ENCODE measurements at regions not wholly inside any gene's neighbourhood (a gene's known extent, or its start where the extent isn't known, plus 50 kb on each side); places are given as distances from the start of the nearest gene placed in this dataset.

DNA sequence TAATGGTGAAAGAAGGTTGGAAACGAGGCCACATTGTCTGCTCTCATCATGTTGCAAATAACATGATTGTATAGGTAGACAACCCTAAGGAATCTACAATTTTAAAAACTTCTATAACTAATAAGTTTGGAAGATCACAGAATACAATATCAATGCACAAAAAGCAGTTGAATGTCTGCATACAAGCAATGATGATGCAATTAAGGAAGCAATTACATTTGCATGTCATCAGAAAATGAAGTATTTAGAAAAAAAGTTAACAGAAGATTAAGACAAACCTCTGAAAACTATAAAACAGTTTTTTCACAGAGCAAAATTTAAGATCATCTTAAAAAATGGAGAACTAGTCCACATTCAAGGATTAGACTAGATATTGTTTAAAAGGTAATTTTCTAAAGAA, 181.1 kb downstream of the METTL4 start:
- in situ Hi-C loops (cut with HindIII; ENCODE audit: low sequenced_read_pairs) = no loop called here

DNA sequence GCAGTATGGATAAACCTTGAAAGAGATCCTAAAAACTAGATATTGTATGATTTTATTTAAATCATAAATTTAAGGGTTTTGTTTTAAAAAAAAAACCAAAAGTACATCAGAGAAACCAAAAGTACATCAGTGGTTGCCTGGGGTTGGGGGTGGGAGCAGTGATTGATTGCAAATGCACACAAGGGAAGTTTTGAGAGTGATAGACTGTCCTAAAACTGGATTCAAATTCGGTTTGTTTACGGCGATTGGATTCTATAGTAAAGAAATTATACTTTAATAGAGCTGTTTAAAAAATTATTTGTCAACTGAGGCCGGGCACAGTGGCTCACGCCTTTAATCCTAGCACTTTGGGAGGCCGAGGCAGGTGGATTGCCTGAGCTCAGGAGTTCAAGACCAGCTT, 179.8 kb downstream of the METTL4 start:
- in situ Hi-C loops (cut with HindIII; ENCODE audit: low sequenced_read_pairs) = no loop called here

DNA sequence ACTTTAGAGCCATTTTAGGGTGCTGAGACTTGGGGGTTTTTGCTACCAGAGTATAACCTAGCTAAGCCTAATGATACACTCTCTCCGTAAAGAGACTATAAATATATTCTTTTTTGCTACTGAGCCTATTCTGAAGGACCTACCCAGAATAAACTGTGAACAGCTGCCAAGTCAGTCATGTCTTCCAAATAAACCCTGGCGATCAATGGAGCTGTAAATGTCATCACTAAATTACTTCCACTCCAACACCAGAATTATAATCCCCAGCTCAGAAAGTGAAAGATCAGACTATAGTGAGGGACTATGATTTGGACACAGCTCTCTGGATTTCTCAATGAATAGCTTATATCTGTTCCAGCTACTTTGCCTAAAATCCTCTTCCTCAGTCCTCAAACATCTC, 178.9 kb downstream of the METTL4 start:
- in situ Hi-C loops (cut with HindIII; ENCODE audit: low sequenced_read_pairs) = no loop called here

- in situ Hi-C loops (cut with HindIII; ENCODE audit: low sequenced_read_pairs) = loop anchor here (5.0 kb wide), 1 partner anchor 38 kb away; no protein-coding TSS in a partner anchor
Measured at GRCh38 chr18:2394684-2395083, 176.6 kb downstream of the METTL4 start.

GRCh38 chr18:2395427-2396161, 175.7 kb downstream of the METTL4 start:
- in situ Hi-C loops (cut with HindIII; ENCODE audit: low sequenced_read_pairs) = loop anchor here (5.0 kb wide), 1 partner anchor 37 kb away; no protein-coding TSS in a partner anchor

- in situ Hi-C loops (cut with HindIII; ENCODE audit: low sequenced_read_pairs) = loop anchor here (5.0 kb wide), 1 partner anchor 36 kb away; no protein-coding TSS in a partner anchor
Measured at GRCh38 chr18:2396162-2396505, 175.2 kb downstream of the METTL4 start.

DNA sequence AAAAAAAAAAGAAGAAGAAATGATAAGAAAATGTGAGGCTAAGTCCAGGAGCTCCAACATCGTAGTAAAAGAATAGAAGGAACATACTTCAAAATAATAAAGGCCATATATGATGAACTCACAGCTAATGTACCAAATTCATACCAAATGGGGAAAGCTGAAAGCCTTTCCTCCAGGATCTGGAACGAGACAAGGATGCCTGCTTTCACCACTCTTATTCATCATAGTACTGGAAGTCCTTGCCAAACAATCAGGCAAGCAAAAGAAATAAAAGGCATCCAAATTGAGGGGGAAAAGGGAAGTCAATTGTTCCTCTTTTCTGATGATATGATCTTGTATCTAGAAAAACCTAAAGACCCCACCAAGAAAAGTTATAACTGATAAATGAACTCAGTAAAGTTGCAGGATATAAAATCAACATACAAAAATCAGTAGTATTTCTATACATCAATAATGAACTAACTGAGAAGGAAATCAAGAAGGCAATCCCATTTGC, 170.6 kb downstream of the METTL4 start:
- in situ Hi-C loops (cut with HindIII; ENCODE audit: low sequenced_read_pairs) = no loop called here

DNA sequence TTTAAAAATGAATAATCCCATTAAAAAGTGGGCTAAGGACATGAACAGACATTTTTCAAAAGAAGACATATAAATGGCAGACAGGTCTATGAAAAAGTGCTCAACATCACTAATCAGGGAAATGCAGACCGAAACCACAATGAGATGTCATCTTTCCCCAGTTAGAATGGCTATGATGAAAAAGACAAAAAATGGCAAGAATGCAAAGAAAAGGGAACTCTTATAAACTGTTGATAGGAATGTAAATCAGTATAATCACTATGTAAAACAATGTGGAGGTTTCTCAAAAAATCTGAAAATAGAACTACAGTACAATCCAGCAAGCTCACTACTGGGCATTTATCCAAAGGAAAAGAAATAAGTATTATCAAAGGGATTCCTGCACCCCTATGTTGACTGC, 169.2 kb downstream of the METTL4 start:
- in situ Hi-C loops (cut with HindIII; ENCODE audit: low sequenced_read_pairs) = no loop called here

DNA sequence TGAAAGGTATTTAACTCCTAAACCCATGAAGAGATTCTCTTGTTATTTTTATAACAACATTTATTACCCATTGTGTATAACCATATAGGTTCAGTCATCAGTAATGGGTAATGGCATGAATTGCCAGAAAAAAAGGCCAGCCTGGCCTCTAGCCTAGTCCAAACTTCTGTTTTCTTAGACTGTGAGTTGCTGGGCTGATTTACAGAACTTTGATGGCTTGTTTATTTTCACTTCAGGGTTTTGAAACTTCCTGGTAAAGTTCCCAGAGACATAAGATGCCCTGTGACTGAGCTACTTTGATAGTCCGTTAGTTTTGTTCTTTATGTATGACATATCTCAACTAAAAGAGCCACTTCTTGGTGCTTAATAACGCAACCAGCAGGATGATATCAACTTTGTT, 164.8 kb downstream of the METTL4 start:
- in situ Hi-C loops (cut with HindIII; ENCODE audit: low sequenced_read_pairs) = no loop called here

GRCh38 chr18:2407961-2408360, 163.3 kb downstream of the METTL4 start:
- in situ Hi-C loops (cut with HindIII; ENCODE audit: low sequenced_read_pairs) = no loop called here

DNA sequence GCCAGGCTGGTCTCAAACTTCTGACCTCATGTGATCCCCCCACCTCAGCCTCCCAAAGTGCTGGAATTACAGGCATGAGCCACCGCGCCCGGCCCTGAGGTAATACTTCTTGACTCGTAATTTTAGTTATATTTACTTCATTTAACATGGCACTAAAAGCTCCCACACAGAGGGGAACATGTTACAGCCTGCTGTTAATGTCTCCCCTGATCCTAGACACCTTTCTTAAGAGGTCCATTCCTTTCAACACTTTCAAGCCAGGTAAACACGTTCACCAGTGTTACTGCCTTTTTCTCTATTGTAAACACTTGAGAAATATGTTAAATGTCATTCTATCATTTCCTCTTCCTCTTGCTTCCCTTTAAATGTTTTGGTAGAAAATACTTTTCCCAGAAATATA, 161.4 kb downstream of the METTL4 start:
- in situ Hi-C loops (cut with HindIII; ENCODE audit: low sequenced_read_pairs) = no loop called here

GRCh38 chr18:2410688-2411087, 160.6 kb downstream of the METTL4 start:
- in situ Hi-C loops (cut with HindIII; ENCODE audit: low sequenced_read_pairs) = no loop called here

DNA sequence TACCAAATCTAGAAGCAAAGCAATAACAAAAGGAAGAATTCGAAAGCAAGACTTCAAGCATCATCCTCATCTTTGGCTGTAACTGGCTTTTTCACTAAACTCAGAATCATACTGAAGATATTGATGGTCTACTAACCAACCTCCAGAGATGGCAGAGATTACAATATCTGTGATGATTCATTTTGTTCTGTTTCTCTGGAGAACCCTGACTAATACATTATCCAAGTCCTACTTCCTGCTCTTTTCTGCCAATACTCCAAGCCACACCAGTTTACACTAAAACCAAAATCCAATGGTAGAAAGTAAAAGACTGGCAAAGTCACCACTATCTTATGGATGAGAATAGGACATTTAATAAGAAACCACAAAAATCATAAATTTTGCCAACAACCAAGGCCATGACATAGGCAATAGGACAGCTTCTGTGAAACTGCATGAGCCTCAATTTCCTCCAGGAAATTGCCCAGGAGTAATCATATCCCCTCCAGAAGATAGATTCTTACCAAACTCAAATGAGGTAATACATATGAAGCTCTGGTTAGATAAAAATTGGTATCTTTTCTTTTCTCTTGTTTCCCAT, 159.8 kb downstream of the METTL4 start:
- in situ Hi-C loops (cut with HindIII; ENCODE audit: low sequenced_read_pairs) = no loop called here

DNA sequence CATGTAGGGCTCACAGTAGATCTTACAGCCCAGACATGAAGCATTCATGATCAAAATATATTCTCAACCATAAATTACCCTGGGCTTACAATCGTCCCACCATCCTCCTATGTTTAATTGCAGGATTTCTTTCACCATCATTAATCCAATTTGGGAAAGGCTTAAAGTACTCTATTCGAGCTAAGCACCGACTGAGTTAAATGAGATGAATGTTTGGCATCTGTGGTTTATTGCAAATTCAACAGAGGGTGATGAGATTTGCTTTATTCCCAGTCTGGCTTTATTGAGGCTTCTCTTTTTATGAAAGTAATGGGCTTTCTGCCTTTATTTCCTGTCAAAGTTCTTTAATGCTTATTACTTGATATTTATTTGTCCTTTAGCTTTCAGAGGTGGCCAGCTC, 159.0 kb downstream of the METTL4 start:
- in situ Hi-C loops (cut with HindIII; ENCODE audit: low sequenced_read_pairs) = no loop called here

DNA sequence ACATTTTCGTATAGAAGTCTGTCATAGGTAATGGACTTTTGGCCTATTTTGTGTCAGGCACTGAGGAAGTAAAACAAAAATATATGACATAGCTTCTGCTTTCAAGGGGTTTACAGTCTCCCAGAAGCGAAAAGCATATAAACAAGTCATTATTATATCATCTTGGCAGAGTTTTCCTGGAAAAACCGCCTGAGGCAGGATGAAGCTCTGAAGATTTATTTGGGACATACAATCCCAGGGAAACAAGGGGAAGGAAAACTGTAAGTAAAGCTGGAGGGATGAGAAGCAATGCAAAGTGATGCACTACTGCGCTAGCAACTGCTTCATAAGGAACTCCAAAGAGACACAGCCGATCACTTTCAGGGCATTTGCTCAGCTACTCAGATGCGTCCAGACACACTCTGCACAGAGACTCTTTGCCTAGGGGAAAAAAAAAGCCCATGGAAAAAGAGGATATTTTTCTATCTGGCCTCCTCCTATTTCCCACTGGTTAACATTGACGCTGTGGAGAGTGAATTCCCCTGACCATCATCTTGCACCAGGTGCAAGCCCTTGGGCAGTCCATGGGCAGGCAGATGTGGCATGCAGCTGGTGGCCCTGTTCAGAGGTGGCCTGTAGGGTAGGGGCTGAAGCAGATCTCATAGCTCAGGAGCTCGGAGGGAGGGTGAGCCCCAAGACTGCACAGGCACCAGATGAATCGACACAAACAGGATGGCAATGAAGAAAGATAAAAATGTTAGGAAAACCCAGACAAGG, 158.1 kb downstream of the METTL4 start:
- in situ Hi-C loops (cut with HindIII; ENCODE audit: low sequenced_read_pairs) = no loop called here

GRCh38 chr18:2414235-2414634, 157.1 kb downstream of the METTL4 start:
- in situ Hi-C loops (cut with HindIII; ENCODE audit: low sequenced_read_pairs) = no loop called here

DNA sequence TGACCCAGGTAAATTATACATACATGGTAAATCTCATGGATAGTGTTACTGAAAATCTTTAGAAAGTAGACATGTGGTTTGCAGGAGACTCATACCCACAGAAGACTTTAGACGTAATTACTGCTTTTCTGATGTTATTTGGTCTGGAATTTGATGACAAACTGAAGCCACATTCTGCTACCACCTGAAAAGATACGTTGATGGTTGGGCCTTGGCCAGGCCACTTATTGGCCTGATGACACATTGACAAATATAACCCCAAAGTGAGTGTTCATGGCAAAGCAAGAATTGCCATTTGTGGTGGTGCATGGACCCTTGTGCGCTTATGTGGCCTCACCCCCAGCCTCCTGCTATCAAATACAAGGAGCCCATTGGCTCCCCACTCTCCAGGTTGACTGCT, 155.6 kb downstream of the METTL4 start:
- in situ Hi-C loops (cut with HindIII; ENCODE audit: low sequenced_read_pairs) = loop anchor here (5.0 kb wide), 1 partner anchor 83 kb away; no protein-coding TSS in a partner anchor

- in situ Hi-C loops (cut with HindIII; ENCODE audit: low sequenced_read_pairs) = loop anchor here (5.0 kb wide), 1 partner anchor 86 kb away; no protein-coding TSS in a partner anchor
Measured at GRCh38 chr18:2417861-2418610, 153.3 kb downstream of the METTL4 start.

- in situ Hi-C loops (cut with HindIII; ENCODE audit: low sequenced_read_pairs) = no loop called here
Measured at GRCh38 chr18:2420367-2420766, 150.9 kb downstream of the METTL4 start.

- in situ Hi-C loops (cut with HindIII; ENCODE audit: low sequenced_read_pairs) = no loop called here
Measured at GRCh38 chr18:2423761-2424160, 147.5 kb downstream of the METTL4 start.

DNA sequence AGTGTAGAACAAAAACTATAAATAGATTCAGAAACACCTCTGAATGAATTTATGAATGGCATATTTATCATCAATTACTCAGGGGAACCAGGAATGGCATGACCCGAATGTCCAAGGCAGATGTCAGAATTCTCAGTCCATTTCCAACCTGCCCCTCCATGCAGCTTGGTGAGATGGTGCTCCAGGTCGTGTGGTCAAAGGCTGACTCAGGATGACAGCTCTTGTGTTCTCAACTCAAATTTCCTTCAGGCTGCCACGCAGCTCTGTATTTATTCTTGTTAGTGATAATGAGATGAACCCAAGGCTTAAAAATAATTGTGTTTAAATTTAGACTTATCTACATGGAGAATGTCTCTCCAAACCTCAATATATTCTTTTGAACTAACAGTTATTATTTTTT, 146.9 kb downstream of the METTL4 start:
- in situ Hi-C loops (cut with HindIII; ENCODE audit: low sequenced_read_pairs) = no loop called here

All from endothelial cell of hepatic sinusoid (primary cell).